ENCODE measurements at regions not wholly inside any gene's neighbourhood (a gene's known extent, or its start where the extent isn't known, plus 50 kb on each side); places are given as distances from the start of the nearest gene placed in this dataset.

- Histone ChIP-seq H3K4me1 (no peaks in the 10 kb centered on the region), H3K36me3 (no peaks in the 10 kb centered on the region), H3K4me3 (peak overlapping the region; percentile 96 to 99 (median 97)), H3K27me3 (no peaks in the 10 kb centered on the region), H3K9me3 (no peaks in the 10 kb centered on the region), H3K27ac (peak overlapping the region; percentile 100)
- intact Hi-C loops (cut with DNase I; ENCODE audit: low total_unique reads), result no loop called here
- TF ChIP-seq CTCF (IDR thresholded peaks at IDR 0.05) (no peak), POLR2AphosphoS5 (IDR thresholded peaks at IDR 0.05) (no peak), POLR2A (IDR thresholded peaks at IDR 0.05) (no peak)
- DNase-seq (ENCODE audit: low spot score in 2 of 2), result no peak
These were observed 218.5 kb upstream of the MKLN1 start for GRCh38 chr7:131109011-131109758.

GRCh38 chr7:131109759-131110296, 217.8 kb upstream of the MKLN1 start:
- Histone ChIP-seq H3K4me1 (no peaks in the 10 kb centered on the region), H3K9me3 (no peaks in the 10 kb centered on the region), H3K27ac (peak overlapping the region; percentile 100), H3K36me3 (no peaks in the 10 kb centered on the region), H3K27me3 (no peaks in the 10 kb centered on the region), H3K4me3 (peak overlapping the region; percentile 96 to 99 (median 97))
- TF ChIP-seq CTCF (IDR thresholded peaks at IDR 0.05) (no peak), POLR2AphosphoS5 (IDR thresholded peaks at IDR 0.05) (peak; percentile 52 to 71 (median 69))
- intact Hi-C loops (cut with DNase I; ENCODE audit: low total_unique reads), result no loop called here
- peak; percentile 61 to 75 for DNase-seq (ENCODE audit: low spot score in 2 of 2)

GRCh38 chr7:131110297-131111080, 217.2 kb upstream of the MKLN1 start:
- no peak for TF ChIP-seq POLR2AphosphoS5 (IDR thresholded peaks at IDR 0.05)
- TF ChIP-seq CTCF (IDR thresholded peaks at IDR 0.05), result no peak
- no peak for TF ChIP-seq POLR2A (IDR thresholded peaks at IDR 0.05)
- Histone ChIP-seq H3K4me3 (peak overlapping the region; percentile 96 to 99 (median 97)), H3K36me3 (no peaks in the 10 kb centered on the region), H3K9me3 (no peaks in the 10 kb centered on the region), H3K27me3 (no peaks in the 10 kb centered on the region), H3K27ac (peak overlapping the region; percentile 100), H3K4me1 (no peaks in the 10 kb centered on the region)
- intact Hi-C loops (cut with DNase I; ENCODE audit: low total_unique reads), result no loop called here
- DNase-seq (ENCODE audit: low spot score in 2 of 2), result peak in 1 of 2 donors; percentile 37

GRCh38 chr7:131111081-131111576, 216.5 kb upstream of the MKLN1 start:
- Histone ChIP-seq H3K27ac (peak overlapping the region; percentile 100), H3K27me3 (no peaks in the 10 kb centered on the region), H3K4me1 (no peaks in the 10 kb centered on the region), H3K4me3 (peak overlapping the region; percentile 96 to 99 (median 97)), H3K36me3 (no peaks in the 10 kb centered on the region), H3K9me3 (no peaks in the 10 kb centered on the region)
- no peak for DNase-seq (ENCODE audit: low spot score in 2 of 2)
- intact Hi-C loops (cut with DNase I; ENCODE audit: low total_unique reads), result no loop called here
- no peak for TF ChIP-seq POLR2AphosphoS5 (IDR thresholded peaks at IDR 0.05)
- TF ChIP-seq CTCF (IDR thresholded peaks at IDR 0.05), result no peak
- no peak for TF ChIP-seq POLR2A (IDR thresholded peaks at IDR 0.05)
